ENCODE measurements at regions not wholly inside any gene's neighbourhood (a gene's known extent, or its start where the extent isn't known, plus 50 kb on each side); places are given as distances from the start of the nearest gene placed in this dataset.
A peak's percentile ranks its signal among the peaks of the same experiment; 100 is the strongest.

DNA sequence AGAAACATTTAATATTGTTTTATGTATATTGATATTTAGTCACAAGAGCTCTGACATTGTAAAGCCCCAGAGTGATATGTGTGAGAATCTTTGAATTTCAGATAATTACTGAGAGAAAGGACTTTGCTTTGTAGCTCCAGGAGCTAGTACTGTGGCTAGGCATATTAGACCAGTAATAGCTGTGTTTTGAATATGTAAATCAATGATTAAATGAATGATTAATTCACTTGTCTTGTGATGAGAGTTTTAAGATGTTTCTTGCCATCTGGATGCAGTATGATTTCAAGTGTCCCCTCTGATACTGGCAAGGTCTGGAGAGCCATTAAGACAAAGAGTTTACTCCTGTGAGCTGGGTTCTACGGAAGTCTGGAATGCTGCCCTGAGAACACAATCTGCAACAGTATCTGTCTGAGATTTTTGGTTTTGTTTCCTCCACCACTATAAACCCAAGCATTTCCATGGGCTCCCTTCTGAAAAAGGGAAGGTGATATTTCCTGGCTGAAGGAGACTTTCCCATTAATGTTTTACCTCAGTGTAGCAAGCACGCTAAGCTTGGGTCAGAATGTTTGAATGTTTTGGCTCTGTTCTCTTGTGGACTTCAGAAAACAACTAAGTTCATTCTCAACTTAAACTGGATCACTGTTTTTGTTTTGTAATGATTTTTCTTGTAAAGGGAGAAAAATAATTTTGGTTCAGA, 61.3 kb upstream of the BICC1 start:
- DNase-seq: no peak

DNA sequence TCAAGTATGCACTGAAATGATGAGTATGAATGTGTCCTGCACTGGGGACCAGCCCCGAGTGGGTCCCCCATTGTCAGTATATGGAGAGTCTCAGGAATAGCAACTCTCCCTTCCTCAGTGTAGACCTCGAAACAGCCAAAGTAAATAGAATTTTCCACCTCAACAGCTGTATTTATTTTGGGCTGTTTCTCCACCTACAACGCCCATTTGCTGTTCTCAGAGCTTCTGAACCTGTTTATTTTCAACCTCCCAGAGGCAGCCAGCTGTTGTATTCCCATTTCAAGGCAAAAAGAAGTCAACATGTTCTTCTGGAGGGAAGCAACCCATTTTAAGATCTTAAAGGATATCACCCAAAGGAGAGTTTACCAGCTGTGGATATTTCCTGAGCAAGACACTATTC, 59.6 kb upstream of the BICC1 start:
- no peak for DNase-seq

DNA sequence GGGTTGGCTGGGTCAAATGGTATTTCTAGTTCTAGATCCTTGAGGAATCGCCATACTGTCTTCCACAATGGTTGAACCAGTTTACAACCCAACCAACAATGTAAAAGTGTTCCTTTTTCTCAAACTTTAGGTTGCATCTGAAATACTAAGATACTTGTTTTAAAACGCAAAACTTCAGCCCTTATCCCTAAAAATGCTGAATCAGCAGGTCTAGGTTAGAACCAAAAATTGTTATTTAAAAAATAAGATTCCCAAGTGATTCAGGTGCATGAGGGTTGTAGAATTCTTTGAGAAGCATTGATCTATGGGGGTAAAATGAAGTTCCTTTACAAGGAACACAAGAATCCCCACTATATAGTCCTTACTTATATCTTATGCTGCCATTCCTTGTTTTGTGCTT, 56.5 kb upstream of the BICC1 start:
- no peak for DNase-seq

DNA sequence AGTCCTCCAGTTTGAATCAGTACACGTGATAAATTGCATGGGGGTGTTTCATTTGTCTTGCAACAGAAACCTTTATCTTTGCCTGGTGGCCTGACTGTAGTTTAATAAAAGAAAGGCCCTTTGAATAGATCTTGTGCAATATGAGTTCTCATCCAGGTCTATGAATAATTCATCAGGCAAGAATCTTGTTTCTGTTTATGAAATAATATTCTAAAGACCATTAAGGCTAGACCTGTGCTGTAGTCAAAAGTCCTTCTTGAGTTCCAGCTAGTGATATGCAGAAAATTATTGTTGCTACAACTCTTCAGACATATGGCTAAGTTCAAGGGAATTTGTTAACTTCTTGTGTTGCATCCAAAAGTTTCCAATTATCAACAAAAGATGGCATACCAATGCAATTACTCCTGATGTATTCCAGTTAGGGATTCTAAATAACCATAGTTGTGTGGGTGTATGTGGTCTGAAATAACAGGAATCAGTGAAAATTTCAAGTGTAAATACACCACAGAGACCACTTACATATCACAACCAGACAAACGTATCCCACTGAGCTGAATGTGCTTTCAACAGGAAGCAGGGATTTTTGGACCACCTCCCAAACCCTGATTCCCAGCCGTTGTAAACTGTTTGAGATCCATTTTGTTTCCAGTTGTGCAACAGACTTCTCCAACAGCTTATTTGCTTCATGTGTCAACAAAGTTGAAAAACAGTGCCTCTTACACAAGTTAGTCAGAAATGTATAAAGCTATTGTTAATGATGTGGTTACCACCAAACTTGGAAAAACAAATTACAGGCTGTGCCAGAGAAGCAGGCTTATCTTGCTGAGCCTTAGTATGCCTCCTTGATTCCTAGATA, 54.7 kb upstream of the BICC1 start:
- peak; percentile 97 for DNase-seq

DNA sequence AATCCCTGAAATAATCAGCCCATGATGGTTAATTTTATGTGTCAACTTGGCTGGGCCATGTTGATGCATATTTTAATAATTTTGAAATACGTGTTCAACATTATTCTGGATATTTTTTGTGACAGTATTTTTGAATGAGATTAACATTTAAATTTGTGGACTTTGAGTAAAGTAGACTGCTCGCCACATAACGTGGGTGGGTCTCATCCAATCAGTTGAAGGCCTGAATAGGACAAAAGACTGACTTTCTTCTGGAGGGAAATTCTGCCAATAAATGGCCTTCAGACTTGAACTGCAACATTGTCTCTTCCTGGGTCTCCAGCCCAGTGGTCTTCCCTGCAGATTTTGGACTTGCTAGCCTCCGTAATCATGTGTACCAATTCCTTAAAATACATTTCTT, 53.6 kb upstream of the BICC1 start:
- DNase-seq: no peak

DNA sequence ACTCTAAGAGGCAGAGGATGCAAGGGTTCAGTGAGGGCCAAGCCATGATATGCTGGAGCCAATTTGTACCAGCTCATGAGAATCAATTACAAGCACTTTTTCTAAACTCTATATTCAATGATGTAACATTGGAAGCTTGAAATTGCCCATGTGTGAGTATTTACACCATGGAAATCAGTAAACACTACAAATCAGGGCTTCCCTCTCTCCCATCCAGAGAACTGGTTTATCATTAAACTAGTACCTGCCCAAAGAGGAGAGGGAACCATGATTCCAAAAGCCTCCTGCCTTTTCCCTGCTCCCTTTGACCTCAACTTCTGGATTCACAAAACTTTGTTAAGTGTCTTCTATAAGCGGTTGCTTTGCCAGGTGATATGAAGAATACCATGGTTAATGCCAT, 52.5 kb upstream of the BICC1 start:
- DNase-seq: no peak

DNA sequence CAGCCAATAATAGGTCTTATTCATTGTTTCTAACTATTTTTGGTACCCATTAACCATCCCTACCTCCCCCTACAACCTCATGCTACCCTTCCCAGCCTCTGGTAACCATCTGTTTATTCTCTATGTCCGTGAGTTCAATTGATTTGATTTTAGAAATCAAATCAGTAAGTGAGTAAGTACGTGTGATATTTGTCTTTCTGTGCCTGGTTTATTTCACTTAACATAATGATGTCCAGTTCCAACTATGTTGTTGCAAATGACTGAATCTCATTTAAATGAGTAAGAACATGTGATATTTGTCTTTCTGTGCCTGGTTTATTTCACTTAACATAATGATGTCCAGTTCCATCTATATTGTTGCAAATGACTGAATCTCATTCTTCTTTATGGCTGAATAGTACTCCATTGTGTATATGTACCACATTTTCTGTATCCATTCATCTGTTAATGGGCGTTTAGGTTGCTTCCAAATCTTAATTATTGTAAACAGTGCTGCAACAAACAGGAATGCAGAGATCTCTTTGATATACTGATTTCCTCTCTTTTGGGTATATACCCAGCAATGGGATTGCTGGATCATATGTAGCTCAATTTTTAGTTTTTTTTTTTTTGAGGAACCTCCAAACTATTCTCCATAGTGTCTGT, 49.7 kb upstream of the BICC1 start:
- DNase-seq: no peak

All from fibroblast of skin of right biceps (primary cell).